CD8-positive, alpha-beta memory T cell (primary cell): ENCODE measurements at regions not wholly inside any gene's neighbourhood (a gene's known extent, or its start where the extent isn't known, plus 50 kb on each side); places are given as distances from the start of the nearest gene placed in this dataset.

ENCODE experiments used
- CTCF ChIA-PET: fragments of 350-600 bp; sonication (Branson Sonifier 250); formaldehyde crosslinking; loops from one replicate; lab custom pipeline; 2021; ENCODE audit warnings: antibody characterized with exemption; lab: Charles Lee
- POLR2A ChIA-PET: fragments of 350-600 bp; sonication (Branson Sonifier 250); formaldehyde crosslinking; loops from one replicate; lab custom pipeline; 2021; ENCODE audit warnings: antibody characterized with exemption; lab: Charles Lee
- DNase-seq, 5 donors: peaks; one replicate each; pipeline versions ENCODE4 v3.0.0 to v3.0.0-alpha.2; 2020 to 2022; ENCODE audit warnings: mixed read lengths in 1 of 5
- H3K27ac ChIP-seq: one replicate; pipeline ENCODE4 v1.7.0; 2013; ENCODE audit warnings: low read depth, mild to moderate bottlenecking, low read length, moderate library complexity
- H3K27me3 ChIP-seq: 2 replicates; pipeline ENCODE4 v1.7.0; 2013; ENCODE audit warnings: low read length, mild to moderate bottlenecking; ENCODE audit not compliant: insufficient read depth, poor library complexity, severe bottlenecking
- H3K36me3 ChIP-seq: 2 replicates; pipeline ENCODE4 v1.7.0; 2013; ENCODE audit warnings: mild to moderate bottlenecking, low read length, moderate library complexity; ENCODE audit not compliant: insufficient read depth
- H3K4me1 ChIP-seq: 2 replicates; pipeline ENCODE4 v1.7.0; 2013; ENCODE audit warnings: mild to moderate bottlenecking, low read length, moderate library complexity; ENCODE audit not compliant: insufficient read depth
- H3K4me3 ChIP-seq: 2 replicates; pipeline ENCODE4 v1.7.0; 2013; ENCODE audit warnings: mild to moderate bottlenecking, low read length
- H3K9me3 ChIP-seq: 2 replicates; pipeline ENCODE4 v1.7.0; 2013; ENCODE audit warnings: mild to moderate bottlenecking, low read length
- H3K27ac Mint-ChIP-seq, 8 donors: one replicate each; pipeline ENCODE4 v1.8.0; 2020 to 2021; ENCODE audit warnings: mixed read lengths in 8 of 8, mild to moderate bottlenecking in 6 of 8, inconsistent platforms in 3 of 8, moderate library complexity in 3 of 8
- H3K27me3 Mint-ChIP-seq, 2 donors: one replicate each; pipeline ENCODE4 v1.8.0; 2020 to 2021; ENCODE audit warnings: mixed read lengths in 2 of 2, mild to moderate bottlenecking in 1 of 2, moderate library complexity in 1 of 2
- H3K36me3 Mint-ChIP-seq, 3 donors: one replicate each; pipeline ENCODE4 v1.8.0; 2020 to 2021; ENCODE audit warnings: mixed read lengths in 3 of 3, inconsistent platforms in 1 of 3, mild to moderate bottlenecking in 1 of 3
- H3K4me1 Mint-ChIP-seq, 3 donors: one replicate each; pipeline ENCODE4 v1.8.0; 2020 to 2021; ENCODE audit warnings: mixed read lengths in 3 of 3, inconsistent platforms in 1 of 3, mild to moderate bottlenecking in 1 of 3
- H3K4me3 Mint-ChIP-seq, 7 donors: one replicate each; pipeline ENCODE4 v1.8.0; 2020 to 2021; ENCODE audit warnings: mixed read lengths in 7 of 7, mild to moderate bottlenecking in 6 of 7, moderate library complexity in 4 of 7, inconsistent platforms in 2 of 7
- H3K9me3 Mint-ChIP-seq, 5 donors: one replicate each; pipeline ENCODE4 v1.8.0; 2020 to 2022; ENCODE audit warnings: mixed read lengths in 5 of 5, mild to moderate bottlenecking in 3 of 5, moderate library complexity in 2 of 5, inconsistent platforms in 1 of 5

- ChIA-PET CTCF (no interaction called here), POLR2A (no interaction called here)
- Histone ChIP-seq H3K4me3 (no peak overlapping the region), H3K27ac (no peak overlapping the region), H3K9me3 (no peaks in the 10 kb centered on the region), H3K36me3 (no peaks in the 10 kb centered on the region), H3K4me1 (no peaks in the 10 kb centered on the region), H3K27me3 (no peaks in the 10 kb centered on the region)
- Mint-ChIP-seq H3K9me3 (no peaks in the 10 kb centered on the region), H3K27me3 (peaks cover 0 to 1% of the 10 kb centered on the region in 2 donors), H3K4me3 (no peak overlapping the region), H3K36me3 (no peaks in the 10 kb centered on the region), H3K4me1 (peaks cover 0 to 9% (median 2%) of the 10 kb centered on the region in 3 donors), H3K27ac (no peak overlapping the region)
- no peak for DNase-seq
Measured at GRCh38 chr12:27870939-27871338, 90.9 kb upstream of the MANSC4 start.

- no peak for DNase-seq
- no peaks in the 10 kb centered on the region for H3K27me3 Mint-ChIP-seq
- H3K4me3 Mint-ChIP-seq, result no peak overlapping the region
- H3K4me1 ChIP-seq, result no peaks in the 10 kb centered on the region
- no peaks in the 10 kb centered on the region for H3K36me3 Mint-ChIP-seq
- peaks cover 0 to under 1% (median 0%) of the 10 kb centered on the region in 5 donors for H3K9me3 Mint-ChIP-seq
- no peaks in the 10 kb centered on the region for H3K9me3 ChIP-seq
- no peak overlapping the region for H3K4me3 ChIP-seq
- H3K4me1 Mint-ChIP-seq, result peaks cover 0 to 9% (median 2%) of the 10 kb centered on the region in 3 donors
- POLR2A ChIA-PET, result no interaction called here
- H3K27me3 ChIP-seq, result no peaks in the 10 kb centered on the region
- H3K27ac Mint-ChIP-seq, result no peak overlapping the region
- H3K36me3 ChIP-seq, result no peaks in the 10 kb centered on the region
- no peak overlapping the region for H3K27ac ChIP-seq
- CTCF ChIA-PET, result no interaction called here
Measured at GRCh38 chr12:27869567-27869966, 89.5 kb upstream of the MANSC4 start.

- no peak overlapping the region for H3K4me3 Mint-ChIP-seq
- Histone ChIP-seq H3K9me3 (no peaks in the 10 kb centered on the region), H3K36me3 (no peaks in the 10 kb centered on the region), H3K4me1 (no peaks in the 10 kb centered on the region), H3K4me3 (no peak overlapping the region), H3K27ac (no peak overlapping the region), H3K27me3 (no peaks in the 10 kb centered on the region)
- no peak for DNase-seq
- no peaks in the 10 kb centered on the region for H3K36me3 Mint-ChIP-seq
- ChIA-PET CTCF (interaction anchor here (1.3 kb wide), 1 partner anchor 47 kb away, joined by 3 read pairs; no protein-coding TSS in a partner anchor), POLR2A (no interaction called here)
- H3K9me3 Mint-ChIP-seq, result peaks cover 0 to 2% (median 0%) of the 10 kb centered on the region in 5 donors
- peaks cover 0 to 2% of the 10 kb centered on the region in 2 donors for H3K27me3 Mint-ChIP-seq
- no peak overlapping the region for H3K27ac Mint-ChIP-seq
- peaks cover 0 to 9% (median 2%) of the 10 kb centered on the region in 3 donors for H3K4me1 Mint-ChIP-seq
Measured at GRCh38 chr12:27868139-27868538, 88.1 kb upstream of the MANSC4 start.

- H3K9me3 Mint-ChIP-seq, result peaks cover 0 to 2% (median 0%) of the 10 kb centered on the region in 5 donors
- no peaks in the 10 kb centered on the region for H3K4me1 ChIP-seq
- no peak overlapping the region for H3K4me3 Mint-ChIP-seq
- no peak for DNase-seq
- H3K4me3 ChIP-seq, result no peak overlapping the region
- no peak overlapping the region for H3K27ac ChIP-seq
- H3K27me3 Mint-ChIP-seq, result peaks cover 2 to 3% of the 10 kb centered on the region in 2 donors
- peaks cover 0 to 8% (median 2%) of the 10 kb centered on the region in 3 donors for H3K4me1 Mint-ChIP-seq
- ChIA-PET CTCF (no interaction called here), POLR2A (no interaction called here)
- H3K27me3 ChIP-seq, result no peaks in the 10 kb centered on the region
- H3K27ac Mint-ChIP-seq, result no peak overlapping the region
- no peaks in the 10 kb centered on the region for H3K36me3 ChIP-seq
- no peaks in the 10 kb centered on the region for H3K9me3 ChIP-seq
- H3K36me3 Mint-ChIP-seq, result no peaks in the 10 kb centered on the region
Measured at GRCh38 chr12:27866373-27867101, 86.5 kb upstream of the MANSC4 start.

GRCh38 chr12:27865421-27865820 lies 85.4 kb upstream of the MANSC4 start:
- Mint-ChIP-seq H3K9me3 (peaks cover 0 to 2% (median 0%) of the 10 kb centered on the region in 5 donors), H3K4me3 (no peak overlapping the region), H3K27me3 (peaks cover 2 to 7% of the 10 kb centered on the region in 2 donors), H3K27ac (peak overlapping the region in 1 of 8 donors; percentile 27), H3K4me1 (no peaks in the 10 kb centered on the region), H3K36me3 (no peaks in the 10 kb centered on the region)
- no peaks in the 10 kb centered on the region for H3K4me1 ChIP-seq
- no peaks in the 10 kb centered on the region for H3K36me3 ChIP-seq
- ChIA-PET POLR2A (no interaction called here), CTCF (no interaction called here)
- no peak overlapping the region for H3K4me3 ChIP-seq
- H3K9me3 ChIP-seq, result no peaks in the 10 kb centered on the region
- no peaks in the 10 kb centered on the region for H3K27me3 ChIP-seq
- no peak overlapping the region for H3K27ac ChIP-seq
- no peak for DNase-seq

- H3K4me1 ChIP-seq, result no peaks in the 10 kb centered on the region
- H3K9me3 Mint-ChIP-seq, result peaks cover 0 to 2% (median 0%) of the 10 kb centered on the region in 5 donors
- H3K4me1 Mint-ChIP-seq, result no peaks in the 10 kb centered on the region
- no peaks in the 10 kb centered on the region for H3K27me3 ChIP-seq
- CTCF ChIA-PET, result no interaction called here
- H3K27ac Mint-ChIP-seq, result no peak overlapping the region
- H3K36me3 Mint-ChIP-seq, result no peaks in the 10 kb centered on the region
- H3K4me3 ChIP-seq, result no peak overlapping the region
- no peaks in the 10 kb centered on the region for H3K9me3 ChIP-seq
- H3K27me3 Mint-ChIP-seq, result peaks cover 2 to 15% of the 10 kb centered on the region in 2 donors
- no peak overlapping the region for H3K4me3 Mint-ChIP-seq
- DNase-seq, result no peak
- no peaks in the 10 kb centered on the region for H3K36me3 ChIP-seq
- POLR2A ChIA-PET, result no interaction called here
- H3K27ac ChIP-seq, result no peak overlapping the region
Measured at GRCh38 chr12:27864521-27864920, 84.5 kb upstream of the MANSC4 start.

- Histone ChIP-seq H3K4me3 (no peak overlapping the region), H3K36me3 (no peaks in the 10 kb centered on the region), H3K4me1 (no peaks in the 10 kb centered on the region), H3K27me3 (no peaks in the 10 kb centered on the region), H3K9me3 (no peaks in the 10 kb centered on the region), H3K27ac (no peak overlapping the region)
- CTCF ChIA-PET, result no interaction called here
- DNase-seq, result no peak
- Mint-ChIP-seq H3K9me3 (peaks cover 0 to 2% (median 0%) of the 10 kb centered on the region in 5 donors), H3K4me3 (no peak overlapping the region), H3K27ac (no peak overlapping the region), H3K36me3 (peaks cover 0 to 3% (median 0%) of the 10 kb centered on the region in 3 donors), H3K4me1 (no peaks in the 10 kb centered on the region), H3K27me3 (peaks cover 2 to 19% of the 10 kb centered on the region in 2 donors)
- POLR2A ChIA-PET, result no interaction called here
Measured at GRCh38 chr12:27863839-27864238, 83.8 kb upstream of the MANSC4 start.

GRCh38 chr12:27861428-27862167 lies 81.6 kb upstream of the MANSC4 start:
- peaks cover 0 to 3% (median 0%) of the 10 kb centered on the region in 3 donors for H3K36me3 Mint-ChIP-seq
- H3K27ac Mint-ChIP-seq, result no peak overlapping the region
- no peaks in the 10 kb centered on the region for H3K4me1 Mint-ChIP-seq
- no peak overlapping the region for H3K27ac ChIP-seq
- no peaks in the 10 kb centered on the region for H3K36me3 ChIP-seq
- CTCF ChIA-PET, result no interaction called here
- no peak overlapping the region for H3K4me3 ChIP-seq
- no peaks in the 10 kb centered on the region for H3K27me3 ChIP-seq
- no peak overlapping the region for H3K4me3 Mint-ChIP-seq
- no peaks in the 10 kb centered on the region for H3K9me3 ChIP-seq
- peaks cover 0 to 2% (median 0%) of the 10 kb centered on the region in 5 donors for H3K9me3 Mint-ChIP-seq
- POLR2A ChIA-PET, result no interaction called here
- no peak for DNase-seq
- H3K27me3 Mint-ChIP-seq, result peaks cover 2 to 28% of the 10 kb centered on the region in 2 donors
- H3K4me1 ChIP-seq, result no peaks in the 10 kb centered on the region
